ENCODE measurements at regions not wholly inside any gene's neighbourhood (a gene's known extent, or its start where the extent isn't known, plus 50 kb on each side); places are given as distances from the start of the nearest gene placed in this dataset.

DNA sequence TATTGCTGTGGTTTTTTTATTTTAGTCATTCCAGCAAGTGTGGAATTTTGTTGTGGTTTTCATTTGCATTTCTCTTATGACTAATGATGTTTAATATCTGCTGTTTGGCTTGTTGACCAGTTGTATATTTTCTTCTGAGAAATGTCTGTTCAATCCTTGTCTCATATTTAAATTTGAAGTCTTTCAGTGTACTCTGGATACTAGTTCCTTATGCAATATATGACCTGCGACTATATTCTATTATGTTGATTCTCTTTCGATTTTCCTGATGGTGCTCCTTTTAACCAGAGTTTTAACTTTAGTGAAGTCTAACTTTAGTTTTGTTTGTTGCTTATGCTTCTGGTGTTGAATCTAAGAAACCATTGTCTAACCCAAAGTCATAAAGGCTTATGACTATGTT, 1528.0 kb downstream of the TECRL start:
- no peak for DNase-seq (ENCODE audit: low read depth)

DNA sequence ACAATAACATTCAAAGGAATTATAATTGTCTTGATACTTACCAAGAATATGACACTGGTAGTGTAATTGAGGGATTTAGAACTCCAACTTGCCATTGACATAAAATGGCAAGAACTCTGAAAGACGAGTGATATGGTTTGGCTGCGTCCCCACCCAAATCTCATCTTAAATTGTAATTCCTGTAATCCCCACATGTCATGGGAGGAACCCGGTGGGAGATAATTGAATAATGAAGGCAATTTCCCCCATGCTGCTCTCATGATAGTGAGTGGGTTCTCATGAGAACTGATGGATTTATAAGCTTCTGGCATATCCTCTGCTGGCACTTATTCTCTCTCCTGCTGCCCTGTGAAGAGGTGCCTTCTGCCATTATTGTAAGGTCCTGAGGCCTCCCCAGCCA, 1536.4 kb downstream of the TECRL start:
- no peak for DNase-seq (ENCODE audit: low read depth)

DNA sequence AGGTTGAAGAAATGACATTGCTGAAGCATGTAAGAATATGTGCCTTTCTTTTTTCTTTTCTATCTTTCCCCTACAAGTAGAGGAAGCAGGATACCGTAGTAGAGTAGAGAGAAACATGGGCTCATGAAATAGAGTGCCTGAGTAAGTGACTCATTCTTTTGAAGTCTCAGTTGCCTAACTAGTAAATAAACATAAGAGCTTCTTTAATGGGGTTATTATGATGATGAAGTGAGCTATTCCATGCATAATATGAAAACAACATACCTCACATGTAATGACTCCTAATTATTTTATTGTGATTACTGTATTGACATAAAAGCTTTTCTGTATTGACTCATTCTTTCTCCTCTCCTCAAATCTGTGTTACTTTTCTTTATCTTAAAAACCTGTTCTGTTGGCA, 1538.2 kb downstream of the TECRL start:
- no peak for DNase-seq (ENCODE audit: low read depth)

DNA sequence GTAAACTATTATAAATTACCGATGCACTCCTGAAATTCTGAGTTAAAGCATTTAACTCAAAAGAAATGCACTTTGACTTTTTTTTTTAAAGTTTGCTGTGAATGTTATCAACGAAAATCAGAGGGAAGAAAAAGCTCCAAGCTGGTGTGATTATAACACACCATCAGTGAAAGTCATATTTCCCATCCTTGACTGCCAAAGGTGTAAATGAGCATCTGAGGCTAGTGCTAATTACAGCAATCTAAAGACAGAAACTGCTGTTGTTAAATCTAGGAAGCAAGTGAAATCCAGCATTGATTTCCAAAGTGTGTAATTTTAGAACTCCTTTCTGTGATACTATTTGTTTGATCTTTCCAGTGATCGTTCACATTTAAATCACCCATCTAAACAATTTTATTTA, 1538.8 kb downstream of the TECRL start:
- no peak for DNase-seq (ENCODE audit: low read depth)

DNA sequence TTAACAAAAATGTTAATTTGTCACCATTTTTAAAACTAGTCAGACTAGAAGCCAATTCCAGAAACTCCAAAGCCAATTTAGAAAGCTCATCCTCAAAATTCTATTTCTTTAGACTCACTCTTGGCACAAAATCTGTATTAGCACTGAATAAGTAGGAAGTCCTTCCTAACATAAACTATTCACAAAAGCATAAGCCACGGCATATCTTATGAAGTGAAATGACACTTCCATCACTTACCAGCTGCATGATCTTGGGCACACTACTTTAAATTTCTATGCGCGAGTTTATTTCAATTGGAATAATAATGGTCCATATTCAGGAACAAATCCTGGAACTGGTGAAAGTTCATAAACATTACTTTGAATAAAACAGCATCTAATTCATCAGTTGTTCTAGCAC, 1544.0 kb downstream of the TECRL start:
- DNase-seq (ENCODE audit: low read depth): no peak

DNA sequence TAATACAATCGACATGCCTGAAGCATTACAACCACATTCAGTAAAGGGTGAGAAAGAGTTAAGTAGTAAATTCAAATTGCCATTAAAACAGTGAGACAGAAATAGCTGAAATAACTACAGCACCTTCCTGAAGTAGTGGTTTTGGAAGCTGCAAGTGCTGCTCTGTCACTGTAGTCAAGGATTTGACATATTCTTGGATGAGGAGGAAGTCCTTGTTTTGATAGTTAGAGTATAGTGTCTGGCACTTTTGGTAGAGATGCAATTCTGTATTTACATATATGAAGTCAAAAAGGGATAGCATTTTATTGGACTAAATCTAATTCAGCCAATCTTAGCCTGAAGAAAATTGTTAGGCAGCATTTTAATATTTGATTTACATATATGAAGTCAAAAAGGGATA, 1559.6 kb downstream of the TECRL start:
- no peak for DNase-seq (ENCODE audit: low read depth)

DNA sequence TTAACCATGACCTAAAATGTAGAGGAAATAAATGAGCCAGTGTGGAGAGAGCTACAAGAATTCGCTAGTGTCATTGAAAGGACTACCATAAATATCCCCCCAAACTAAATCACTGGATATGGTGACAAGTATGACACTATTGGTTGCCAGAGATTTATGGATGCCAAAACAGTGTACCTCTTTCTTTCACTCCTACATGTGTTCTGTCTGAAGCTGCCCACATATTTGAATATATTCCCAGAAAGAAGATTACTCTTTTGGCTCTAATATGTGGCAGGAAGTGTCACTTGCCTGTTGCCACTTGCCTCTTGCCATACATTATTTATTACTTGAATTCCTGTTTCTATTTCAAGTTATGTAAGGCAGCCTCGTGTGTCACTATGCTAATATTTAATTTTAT, 1573.6 kb downstream of the TECRL start:
- no peak for DNase-seq (ENCODE audit: low read depth)

DNA sequence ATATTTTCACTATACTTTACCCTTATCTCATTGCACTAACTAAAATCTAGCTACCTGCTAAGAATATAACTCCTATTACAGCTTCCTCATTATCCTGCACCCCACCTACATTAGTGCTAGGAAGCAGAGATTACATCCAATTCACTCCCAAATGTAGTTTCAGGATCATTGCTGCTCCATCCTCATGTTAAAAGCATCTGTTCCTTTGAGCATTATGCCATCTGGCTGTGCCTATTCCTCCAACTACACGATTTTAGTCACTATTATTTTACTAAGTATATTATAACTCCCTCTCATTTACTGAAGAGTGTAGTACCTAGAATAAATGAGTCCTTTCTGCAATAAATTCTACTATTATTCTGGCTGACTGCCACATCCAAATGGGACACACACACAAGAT, 1586.9 kb downstream of the TECRL start:
- no peak for DNase-seq (ENCODE audit: low read depth)

DNA sequence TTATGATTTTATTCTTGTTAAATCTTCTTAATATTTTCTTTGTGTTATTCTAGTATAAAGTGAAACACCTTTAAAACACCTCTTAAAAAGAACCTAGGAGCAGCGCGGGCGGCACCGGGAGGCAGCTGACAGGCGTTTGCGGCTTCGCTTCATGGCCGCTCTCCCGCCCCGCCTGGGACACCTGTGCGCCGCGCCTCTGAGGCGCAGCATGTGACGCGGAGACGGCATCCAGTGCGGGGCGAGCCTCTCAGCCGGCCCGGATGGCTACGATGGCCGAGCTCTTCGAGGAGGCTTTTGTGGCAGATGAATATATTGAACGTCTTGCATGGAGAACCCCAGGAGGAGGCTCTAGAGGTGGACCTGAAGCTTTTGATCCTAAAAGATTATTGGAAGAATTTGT, 1592.7 kb downstream of the TECRL start:
- no peak for DNase-seq (ENCODE audit: low read depth)

DNA sequence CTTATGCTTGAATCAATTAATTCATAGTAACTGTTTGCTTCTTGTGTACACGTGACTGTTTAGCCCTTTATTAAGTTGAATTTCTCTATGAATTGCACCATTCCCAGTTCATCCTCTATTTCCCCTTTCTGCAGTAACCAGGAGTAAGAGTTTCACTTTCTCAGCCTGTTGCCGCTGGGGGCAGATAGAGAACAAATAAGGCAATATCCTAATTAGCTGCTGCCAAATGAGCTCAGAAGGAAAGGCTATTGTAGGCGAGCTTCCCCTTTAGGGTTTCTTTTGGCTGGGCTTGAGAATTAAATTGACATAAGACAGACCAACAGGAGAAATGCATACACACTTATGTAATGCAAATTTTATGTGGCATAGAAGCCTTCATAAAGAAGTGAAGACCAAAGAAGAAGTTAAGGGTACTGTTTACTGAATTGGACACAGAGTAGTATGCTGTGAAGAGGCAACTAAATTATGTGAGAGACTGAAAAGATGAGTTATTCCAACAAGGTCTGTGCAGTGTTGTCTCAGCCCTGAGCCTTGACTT, 1594.7 kb downstream of the TECRL start:
- no peak for DNase-seq (ENCODE audit: low read depth)

DNA sequence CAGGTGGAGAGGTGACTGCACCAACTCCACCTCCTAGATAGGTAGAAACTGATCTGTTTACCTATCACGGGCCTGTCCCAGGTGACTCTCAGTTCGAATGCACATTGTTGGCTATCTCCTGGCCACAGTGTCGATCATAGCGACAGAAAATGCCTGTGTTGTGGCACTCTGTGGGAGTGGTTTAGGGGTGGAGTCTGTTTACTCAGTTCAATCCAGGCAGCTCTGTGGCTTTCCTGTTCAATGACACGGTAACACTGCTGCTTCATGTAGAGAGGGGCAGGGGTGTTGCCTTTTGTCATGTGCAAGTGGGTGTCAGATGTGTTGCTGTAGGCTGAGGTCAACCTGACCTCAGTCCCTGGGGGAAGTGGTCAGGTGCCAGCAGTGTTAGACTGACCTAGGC, 1602.4 kb downstream of the TECRL start:
- no peak for DNase-seq (ENCODE audit: low read depth)

DNA sequence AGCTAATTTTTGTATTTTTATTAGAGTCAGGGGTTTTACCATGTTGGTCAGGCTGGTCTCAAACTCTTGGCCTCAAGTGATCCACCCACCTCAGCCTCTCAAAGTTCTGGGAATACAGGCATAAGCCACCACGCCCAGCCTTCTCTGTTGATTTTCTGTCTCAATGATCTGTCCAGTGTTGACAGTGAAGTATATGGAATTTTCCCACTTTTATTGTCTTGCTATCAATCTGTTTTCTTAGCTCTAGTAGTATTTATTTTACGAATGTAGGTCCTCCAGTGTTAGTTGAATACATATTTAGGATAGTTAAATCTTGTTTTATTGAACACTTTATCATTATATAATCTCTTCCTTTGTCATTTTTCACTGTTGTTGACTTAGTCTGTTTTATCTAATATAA, 1603.9 kb downstream of the ADGRL3 start:
- no peak for DNase-seq (ENCODE audit: low read depth)

DNA sequence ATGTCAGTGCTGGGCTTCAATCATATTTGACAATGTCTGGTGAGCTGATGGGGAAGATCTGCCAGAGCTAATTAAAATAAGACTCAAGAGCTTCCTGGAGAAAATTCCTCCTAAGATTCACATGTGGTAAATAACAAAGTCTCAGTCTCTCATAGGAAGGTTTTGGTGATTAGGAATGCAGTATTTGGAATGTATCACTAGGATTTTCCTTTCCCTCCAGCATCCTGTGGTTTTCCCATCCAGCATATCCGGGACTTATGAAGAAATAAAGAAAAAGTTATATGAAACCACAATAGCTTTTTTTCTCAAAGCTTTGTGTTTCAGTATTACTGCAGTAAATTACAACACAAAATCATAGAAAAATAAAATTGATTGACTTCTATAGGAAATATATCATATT, 1597.1 kb downstream of the ADGRL3 start:
- DNase-seq (ENCODE audit: low read depth): no peak

DNA sequence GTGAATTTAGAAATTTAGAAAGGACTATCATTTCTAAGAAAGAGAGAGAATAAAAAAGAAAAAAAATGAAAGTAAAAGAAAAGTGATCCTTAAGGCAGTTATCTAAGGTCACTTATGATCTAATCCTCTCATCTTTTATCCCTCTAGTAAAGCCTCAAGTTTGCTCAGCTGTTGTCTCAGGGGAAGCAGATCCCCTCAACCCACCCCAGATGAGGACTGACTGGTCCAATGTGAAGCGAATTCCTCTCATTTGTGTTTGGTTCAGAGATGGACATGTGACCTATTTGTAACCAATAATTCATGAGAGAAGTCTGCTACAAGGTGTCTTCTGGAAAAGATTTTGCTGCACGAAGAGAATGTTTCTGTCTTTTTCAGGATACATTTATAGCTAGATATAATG, 1591.3 kb downstream of the ADGRL3 start:
- no peak for DNase-seq (ENCODE audit: low read depth)

DNA sequence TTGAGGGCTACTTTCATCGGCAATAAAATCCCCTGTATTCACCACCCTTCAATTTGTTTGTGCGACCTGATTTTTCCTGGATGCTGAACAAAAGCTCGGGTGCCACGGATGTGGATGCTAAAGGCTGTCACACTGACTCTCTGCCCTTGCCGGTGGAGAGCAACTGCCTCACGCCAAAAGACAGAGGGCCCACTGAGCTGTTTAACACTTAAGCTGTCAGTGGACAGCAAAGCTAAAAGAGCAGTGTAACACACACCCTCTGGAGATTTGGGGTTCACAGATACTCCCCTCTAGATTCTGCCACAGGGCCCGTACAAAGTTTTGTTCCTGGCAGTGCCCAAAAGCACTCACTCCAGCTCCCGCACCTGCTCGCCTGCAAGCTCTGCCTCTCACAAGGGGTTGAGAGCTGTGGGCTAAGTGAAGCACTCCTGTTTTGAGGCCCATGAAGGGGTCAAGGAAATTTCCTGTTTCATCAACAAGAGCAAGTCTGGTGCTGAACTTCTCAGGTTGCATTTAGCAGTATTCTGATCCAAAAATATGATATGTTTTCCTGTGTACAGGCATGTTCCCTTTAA, 1571.9 kb downstream of the ADGRL3 start:
- no peak for DNase-seq (ENCODE audit: low read depth)

DNA sequence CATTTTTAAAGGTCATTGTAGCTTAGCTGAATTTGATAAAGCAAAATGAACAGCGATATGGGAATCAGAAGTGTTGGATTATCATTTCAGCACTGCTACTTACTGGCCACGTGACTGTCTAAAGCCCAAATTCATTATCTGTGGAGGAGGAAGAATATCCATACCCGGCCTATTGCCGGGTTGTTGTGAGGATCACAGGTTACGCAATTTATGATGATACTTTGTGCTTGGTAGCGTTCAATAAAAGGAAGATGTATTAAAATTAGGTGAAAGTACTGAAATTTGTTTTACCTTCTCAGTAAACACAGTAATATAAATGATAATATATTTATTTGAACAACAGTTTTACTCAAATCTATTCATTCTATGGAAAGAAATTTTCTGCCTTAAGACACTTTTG, 1540.2 kb downstream of the ADGRL3 start:
- no peak for DNase-seq (ENCODE audit: low read depth)

DNA sequence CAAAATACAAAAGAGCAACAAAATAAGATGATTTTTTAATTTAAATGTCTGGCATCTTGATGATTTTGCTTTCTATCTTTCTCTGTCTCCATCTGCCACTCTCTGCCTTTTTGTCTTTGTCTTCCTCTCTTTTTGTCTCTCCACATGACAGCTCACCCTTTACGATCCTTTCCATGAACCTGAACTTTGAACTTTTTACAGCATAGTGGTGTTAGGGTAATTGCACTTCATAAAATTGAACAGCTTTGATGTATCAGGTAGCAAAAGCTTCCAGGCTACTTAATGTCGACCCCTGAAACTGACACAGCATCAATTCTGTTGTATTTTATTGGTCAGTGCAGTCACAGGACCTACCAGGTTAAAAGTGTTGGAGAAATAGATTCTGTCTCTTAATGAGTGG, 1517.0 kb downstream of the ADGRL3 start:
- no peak for DNase-seq (ENCODE audit: low read depth)

DNA sequence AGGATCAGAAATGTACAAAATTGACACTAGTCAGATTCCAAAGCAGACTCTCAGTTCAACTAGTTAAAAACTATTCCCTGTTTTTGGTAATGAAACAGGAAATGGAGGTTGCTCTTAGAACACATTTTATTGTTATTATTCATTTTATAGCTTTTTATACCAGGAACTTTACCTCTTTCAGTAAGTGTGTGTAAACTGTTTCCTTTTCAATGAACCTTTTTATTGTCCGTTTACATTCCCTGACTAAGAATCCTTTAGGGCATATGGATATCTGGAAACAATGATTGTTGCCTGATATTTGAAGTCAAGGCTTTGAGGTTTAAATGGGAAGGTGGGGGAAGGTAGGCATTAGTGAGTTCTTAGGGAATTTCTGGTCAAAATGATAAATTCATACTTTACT, 1511.4 kb downstream of the ADGRL3 start:
- DNase-seq (ENCODE audit: low read depth): no peak

DNA sequence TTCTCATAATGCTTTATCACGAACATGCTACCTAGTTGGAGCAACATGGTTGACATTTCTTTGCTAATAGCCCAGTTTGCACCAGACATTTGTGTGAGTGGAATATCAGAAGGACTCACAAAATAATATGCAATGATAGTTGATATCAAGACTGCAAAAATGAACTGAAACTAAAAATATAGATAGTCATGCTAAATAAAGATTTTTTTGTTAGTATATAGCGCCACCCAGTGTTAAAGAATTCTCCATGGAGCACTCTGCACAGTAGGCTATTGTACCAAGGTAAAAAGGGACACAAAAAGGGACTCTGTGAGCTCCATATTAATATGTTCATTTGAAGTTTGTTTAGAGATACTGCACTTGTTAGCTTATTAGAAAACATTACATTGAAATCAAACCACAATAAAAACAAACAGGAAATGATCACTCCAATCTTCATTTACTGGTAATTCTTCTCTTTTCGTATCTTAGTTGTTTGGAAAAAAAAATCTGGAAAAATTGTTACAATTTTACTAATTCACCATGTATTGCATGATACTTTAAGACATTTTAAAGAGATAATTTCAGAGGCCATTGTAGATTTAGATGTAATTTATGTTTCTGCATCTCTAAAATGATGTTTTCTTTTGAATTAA, 1509.6 kb downstream of the ADGRL3 start:
- DNase-seq (ENCODE audit: low read depth): peak; percentile 5

DNA sequence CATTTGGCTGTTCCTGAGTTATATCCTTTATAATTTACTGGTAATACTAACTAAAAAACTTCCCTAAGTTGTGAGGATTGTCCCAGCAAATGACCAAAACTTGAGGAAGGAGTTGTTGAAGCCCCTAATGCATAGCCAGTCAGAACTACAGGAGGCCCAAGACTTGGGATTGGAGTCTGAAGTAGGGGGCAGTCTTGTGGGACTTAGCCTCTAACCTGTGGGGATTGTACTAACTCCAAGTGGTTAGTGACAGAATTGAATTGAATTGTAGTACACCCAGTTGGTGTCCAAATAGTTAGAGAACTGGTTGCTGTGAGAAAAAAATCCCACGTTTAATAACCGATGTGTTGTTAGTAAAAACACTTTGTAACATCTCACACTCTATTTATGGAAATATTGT, 1506.3 kb downstream of the ADGRL3 start:
- no peak for DNase-seq (ENCODE audit: low read depth)

DNA sequence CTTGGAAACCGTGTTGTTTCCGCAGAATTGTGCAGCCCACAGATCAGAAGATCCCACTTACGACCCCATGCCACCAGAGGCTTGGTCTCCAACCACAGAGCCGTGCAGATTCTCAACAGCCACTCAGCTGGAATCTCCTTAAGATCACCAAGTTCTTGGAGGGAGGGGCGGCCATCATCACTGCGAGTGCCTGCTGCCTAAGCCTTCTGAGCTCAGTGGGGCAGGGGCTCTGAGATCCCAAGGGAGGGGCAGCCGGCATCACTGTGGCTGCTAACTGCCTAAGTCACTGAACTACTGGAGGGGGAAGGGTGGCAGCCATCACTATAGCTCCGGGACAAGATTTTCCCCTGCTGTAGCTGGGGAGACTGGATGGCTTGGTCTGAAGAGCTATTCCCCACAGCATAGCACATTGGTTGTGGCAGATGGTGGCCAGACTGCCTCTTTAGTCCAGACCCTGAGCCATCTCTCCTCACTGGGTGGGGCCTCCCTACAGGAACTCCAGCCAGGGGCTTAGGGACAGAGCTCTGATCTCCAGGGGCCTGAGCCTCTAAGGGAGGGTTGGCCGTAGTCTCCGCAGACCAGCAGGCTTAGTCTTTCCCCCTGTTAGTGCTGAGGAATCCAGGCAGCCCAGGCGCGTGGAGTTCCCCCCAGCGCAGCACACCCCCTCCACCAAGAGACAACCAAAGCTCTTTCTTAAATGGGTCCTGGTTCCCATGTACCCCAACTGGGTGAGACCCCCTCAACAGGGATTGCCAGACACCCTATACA, 1483.9 kb downstream of the ADGRL3 start:
- DNase-seq (ENCODE audit: low read depth): no peak

DNA sequence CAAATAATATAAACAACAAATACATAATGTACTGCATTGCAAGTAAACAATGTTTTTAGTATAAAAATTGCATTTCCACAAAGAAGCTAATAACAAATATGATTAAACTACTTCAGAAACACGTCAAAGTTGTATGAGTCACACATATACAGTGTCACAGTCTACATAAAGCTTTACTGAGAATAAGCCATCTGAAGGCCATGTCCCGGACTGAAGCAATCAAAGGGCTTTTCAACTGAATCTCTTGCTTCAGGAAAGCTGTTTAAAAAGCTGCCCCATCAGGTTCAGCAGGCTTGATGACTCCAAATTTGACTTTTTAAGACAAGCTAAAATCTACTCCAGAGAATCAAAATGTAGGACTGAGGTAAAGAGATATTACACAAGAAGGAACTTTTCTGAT, 1476.8 kb downstream of the ADGRL3 start:
- no peak for DNase-seq (ENCODE audit: low read depth)

DNA sequence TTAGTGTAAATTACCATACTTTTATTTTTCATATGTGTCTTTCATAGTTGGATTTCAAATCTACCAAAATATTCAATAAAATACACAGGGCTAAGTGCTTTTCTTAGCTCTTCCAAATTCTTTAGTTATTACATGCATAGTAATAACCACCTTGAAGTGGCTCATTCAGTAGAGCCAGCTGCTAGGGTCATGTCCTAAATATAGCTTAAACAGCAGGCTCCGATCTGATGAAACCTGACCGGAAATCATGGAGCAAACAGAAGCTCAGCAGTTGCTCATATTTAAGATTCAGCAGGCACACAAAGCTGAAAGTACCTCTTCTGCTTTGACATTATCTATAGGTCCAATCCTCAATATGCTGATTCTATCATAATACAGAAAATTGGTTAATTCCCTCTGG, 1470.4 kb downstream of the ADGRL3 start:
- DNase-seq (ENCODE audit: low read depth): no peak

DNA sequence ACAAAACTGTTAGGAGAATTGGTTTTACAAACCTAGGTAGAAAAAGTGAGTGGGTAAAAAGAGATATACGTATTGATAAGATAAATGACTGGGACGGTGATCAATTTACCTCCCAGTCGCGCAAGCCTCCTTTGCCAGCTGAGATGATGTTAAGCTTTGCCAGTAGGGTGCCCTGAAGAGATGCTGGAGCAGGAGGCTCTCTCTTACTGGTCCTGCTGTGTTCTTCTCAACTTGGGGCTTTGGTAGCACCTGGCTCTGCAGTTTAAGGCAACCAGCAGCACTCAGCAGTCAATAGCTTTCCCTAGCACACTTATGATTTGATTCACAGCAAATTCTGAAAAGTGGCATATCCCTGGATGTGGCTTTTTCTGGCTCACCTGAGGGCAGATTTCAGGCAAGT, 1461.7 kb downstream of the ADGRL3 start:
- DNase-seq (ENCODE audit: low read depth): no peak

Data from fibroblast of the conjunctiva (primary cell).